A673 (cell line): ENCODE measurements at regions not wholly inside any gene's neighbourhood (a gene's known extent, or its start where the extent isn't known, plus 50 kb on each side); places are given as distances from the start of the nearest gene placed in this dataset.

Experiments used
- CTCF ChIP-seq: fragments of 300-800, 200-600 bp; sonication (generic); conservative IDR thresholded peaks from 2 replicates; pipeline ENCODE4 v1.5.1; 2017; ENCODE audit warnings: low read depth, mild to moderate bottlenecking, antibody characterized with exemption, low read length, moderate library complexity, mixed read lengths
- EZH2 ChIP-seq: fragments of 200-600 bp; sonication (generic); IDR thresholded peaks from 2 replicates; pipeline ENCODE4 v1.6.1; 2017; ENCODE audit warnings: borderline replicate concordance, low read depth, mild to moderate bottlenecking, mixed read lengths, antibody characterized with exemption, low read length; ENCODE audit not compliant: poor library complexity, severe bottlenecking

GRCh38 chr14:95008445-95009217 lies 148.7 kb downstream of the DICER1 start:
- TF ChIP-seq EZH2 (no peak), CTCF (no peak)
